ENCODE measurements at regions not wholly inside any gene's neighbourhood (a gene's known extent, or its start where the extent isn't known, plus 50 kb on each side); places are given as distances from the start of the nearest gene placed in this dataset.

DNA sequence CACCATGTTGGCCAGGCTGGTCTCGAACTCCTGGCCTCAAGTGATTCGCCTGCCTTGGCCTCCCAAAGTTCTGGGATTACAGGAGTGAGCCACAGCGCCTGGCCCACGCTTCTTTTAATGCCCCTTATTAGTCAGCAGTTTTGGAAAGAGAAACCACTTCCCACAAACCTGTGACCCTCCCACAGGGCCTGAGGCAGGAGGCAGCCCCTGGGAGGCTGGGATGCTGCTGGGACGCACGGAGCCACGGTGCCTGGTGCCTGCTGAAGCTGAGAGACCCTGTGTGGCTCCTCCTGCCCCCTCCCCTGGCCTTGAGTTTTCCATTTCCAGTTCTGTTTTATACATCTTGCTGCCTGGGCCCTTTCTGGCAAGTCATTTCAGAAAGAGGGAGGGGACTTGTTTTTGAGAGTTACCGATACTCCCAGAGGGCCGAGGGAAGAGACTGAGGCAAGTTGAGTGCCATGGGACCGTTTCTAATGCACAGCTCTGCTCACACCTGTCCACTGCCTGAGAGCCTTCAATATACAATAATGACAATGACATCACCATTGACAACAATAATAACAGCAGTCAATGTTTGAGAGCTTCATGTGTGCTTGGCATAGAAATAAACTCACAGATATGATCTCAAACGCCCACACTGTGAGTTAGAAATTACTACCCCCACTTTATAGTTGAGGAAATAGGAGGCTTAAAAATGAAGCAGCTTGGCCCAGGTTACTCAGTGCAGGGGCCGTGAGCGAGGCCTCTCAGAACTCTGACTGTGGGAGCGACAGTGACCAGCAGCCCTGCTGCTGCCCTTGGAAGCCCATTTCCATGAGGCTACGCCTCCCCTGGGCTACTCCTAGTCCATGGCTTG lies 78.1 kb upstream of the YWHAQ start:
- no peak overlapping the region for H3K4me3 ChIP-seq (ENCODE audit: low read depth, low read length)
- peaks cover 2% of the 10 kb centered on the region; the same call in 1 of the 2 replicates for H3K4me1 ChIP-seq (ENCODE audit: control insufficient read depth, insufficient read depth, low read length)
- H3K9me3 ChIP-seq (ENCODE audit: control insufficient read depth, insufficient read depth, low read depth, low read length) = peaks cover 5% of the 10 kb centered on the region; the same call in 1 of the 2 replicates
- H3K27me3 ChIP-seq (ENCODE audit: control insufficient read depth, insufficient read depth, low read length) = no peaks in the 10 kb centered on the region
- H3K36me3 ChIP-seq (ENCODE audit: control insufficient read depth, insufficient read depth, low read length) = no peaks in the 10 kb centered on the region
- no peak overlapping the region for H3K27ac ChIP-seq (ENCODE audit: low read depth, low read length)
- H3K9ac ChIP-seq (ENCODE audit: low read length) = no peak overlapping the region

DNA sequence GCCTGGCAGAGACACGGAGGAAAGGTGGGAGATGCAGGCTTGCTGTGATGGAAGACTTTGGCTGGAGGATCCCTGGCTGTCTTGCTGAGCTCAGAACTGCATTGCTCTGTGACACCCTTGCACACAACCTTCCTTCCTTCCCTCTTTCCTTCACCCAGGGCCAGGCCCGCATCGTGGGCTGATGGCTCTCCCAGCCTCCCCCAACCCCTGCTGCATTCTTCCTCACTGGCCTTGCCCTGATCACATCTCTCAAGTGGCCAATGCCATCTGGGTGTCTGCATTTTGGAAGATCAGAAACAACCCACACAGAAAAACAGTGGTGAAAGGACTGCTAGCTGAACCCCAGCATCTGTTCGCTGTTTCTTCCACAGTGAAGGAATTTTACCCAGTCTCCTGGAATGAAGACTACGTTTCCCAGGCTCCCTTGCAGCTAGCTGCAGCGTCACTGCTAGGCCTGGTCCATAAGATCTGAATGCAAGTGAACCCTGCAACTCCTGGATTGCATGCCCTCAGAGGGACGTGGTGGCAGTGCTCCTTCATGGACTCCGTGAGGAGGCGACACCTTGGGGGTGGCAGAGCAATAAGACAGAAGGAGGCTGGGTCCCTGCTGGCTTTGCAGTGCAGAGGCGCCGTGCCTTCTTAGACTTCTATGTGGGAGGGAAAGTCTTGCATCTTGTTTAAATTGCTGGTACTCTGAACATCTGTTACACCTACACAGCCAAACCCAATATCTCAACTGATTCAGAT lies 78.9 kb upstream of the YWHAQ start:
- Histone ChIP-seq H3K4me1 (ENCODE audit: control insufficient read depth, insufficient read depth, low read length) (no peaks in the 10 kb centered on the region), H3K27me3 (ENCODE audit: control insufficient read depth, insufficient read depth, low read length) (no peaks in the 10 kb centered on the region), H3K9me3 (ENCODE audit: control insufficient read depth, insufficient read depth, low read depth, low read length) (peaks cover 5% of the 10 kb centered on the region; the same call in 1 of the 2 replicates), H3K27ac (ENCODE audit: low read depth, low read length) (no peak overlapping the region), H3K36me3 (ENCODE audit: control insufficient read depth, insufficient read depth, low read length) (no peaks in the 10 kb centered on the region), H3K9ac (ENCODE audit: low read length) (no peak overlapping the region), H3K4me3 (ENCODE audit: low read depth, low read length) (no peak overlapping the region)

DNA sequence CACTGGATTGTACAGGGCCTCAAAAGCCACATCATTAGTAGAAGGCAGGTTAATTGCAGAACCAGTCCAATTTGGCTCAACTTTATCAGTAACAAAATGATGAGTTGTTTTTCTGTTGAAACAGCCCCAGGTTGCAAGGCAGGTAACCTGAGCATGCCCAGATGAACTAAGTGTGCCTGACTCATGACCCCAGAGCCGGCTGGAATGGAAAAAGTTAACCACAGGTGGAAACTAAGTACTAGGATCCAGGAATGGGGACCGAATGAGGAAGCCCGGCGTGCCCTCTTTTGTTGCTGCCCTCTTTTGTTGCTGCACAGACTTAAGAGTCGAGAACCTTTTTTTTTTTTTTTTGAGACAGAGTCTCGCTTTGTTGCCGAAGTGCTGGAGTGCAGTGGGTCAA lies 79.5 kb upstream of the YWHAQ start:
- H3K27me3 ChIP-seq (ENCODE audit: control insufficient read depth, insufficient read depth, low read length) = no peaks in the 10 kb centered on the region
- H3K4me3 ChIP-seq (ENCODE audit: low read depth, low read length) = no peak overlapping the region
- H3K27ac ChIP-seq (ENCODE audit: low read depth, low read length) = no peak overlapping the region
- H3K9ac ChIP-seq (ENCODE audit: low read length) = no peak overlapping the region
- peaks cover 5% of the 10 kb centered on the region; the same call in 1 of the 2 replicates for H3K9me3 ChIP-seq (ENCODE audit: control insufficient read depth, insufficient read depth, low read depth, low read length)
- peaks cover 5% of the 10 kb centered on the region; the same call in 1 of the 2 replicates for H3K4me1 ChIP-seq (ENCODE audit: control insufficient read depth, insufficient read depth, low read length)
- H3K36me3 ChIP-seq (ENCODE audit: control insufficient read depth, insufficient read depth, low read length) = no peaks in the 10 kb centered on the region

DNA sequence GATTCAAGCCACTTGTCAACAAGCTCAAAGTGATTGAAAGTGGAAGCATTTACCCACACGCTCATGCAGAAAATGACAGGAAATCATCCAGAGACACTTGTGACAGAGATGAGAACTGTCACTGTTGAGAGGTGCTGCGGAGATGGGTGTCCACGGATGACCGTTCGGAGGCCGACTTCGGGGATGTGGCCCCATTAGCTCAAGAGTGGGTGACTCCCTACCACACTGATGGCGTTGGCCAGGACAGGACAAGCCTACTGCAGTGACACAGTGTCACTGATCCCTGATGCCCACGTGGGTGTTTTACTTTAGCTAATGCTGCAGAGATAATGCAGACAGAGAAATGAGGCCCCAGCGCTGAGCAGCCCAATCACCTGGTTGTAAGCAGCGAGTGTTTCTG lies 81.5 kb upstream of the YWHAQ start:
- Histone ChIP-seq H3K9me3 (ENCODE audit: control insufficient read depth, insufficient read depth, low read depth, low read length) (peaks cover 5% of the 10 kb centered on the region; the same call in 1 of the 2 replicates), H3K27me3 (ENCODE audit: control insufficient read depth, insufficient read depth, low read length) (no peaks in the 10 kb centered on the region), H3K4me1 (ENCODE audit: control insufficient read depth, insufficient read depth, low read length) (peaks cover 5% of the 10 kb centered on the region; the same call in 1 of the 2 replicates), H3K27ac (ENCODE audit: low read depth, low read length) (no peak overlapping the region), H3K4me3 (ENCODE audit: low read depth, low read length) (no peak overlapping the region), H3K9ac (ENCODE audit: low read length) (no peak overlapping the region), H3K36me3 (ENCODE audit: control insufficient read depth, insufficient read depth, low read length) (no peaks in the 10 kb centered on the region)

DNA sequence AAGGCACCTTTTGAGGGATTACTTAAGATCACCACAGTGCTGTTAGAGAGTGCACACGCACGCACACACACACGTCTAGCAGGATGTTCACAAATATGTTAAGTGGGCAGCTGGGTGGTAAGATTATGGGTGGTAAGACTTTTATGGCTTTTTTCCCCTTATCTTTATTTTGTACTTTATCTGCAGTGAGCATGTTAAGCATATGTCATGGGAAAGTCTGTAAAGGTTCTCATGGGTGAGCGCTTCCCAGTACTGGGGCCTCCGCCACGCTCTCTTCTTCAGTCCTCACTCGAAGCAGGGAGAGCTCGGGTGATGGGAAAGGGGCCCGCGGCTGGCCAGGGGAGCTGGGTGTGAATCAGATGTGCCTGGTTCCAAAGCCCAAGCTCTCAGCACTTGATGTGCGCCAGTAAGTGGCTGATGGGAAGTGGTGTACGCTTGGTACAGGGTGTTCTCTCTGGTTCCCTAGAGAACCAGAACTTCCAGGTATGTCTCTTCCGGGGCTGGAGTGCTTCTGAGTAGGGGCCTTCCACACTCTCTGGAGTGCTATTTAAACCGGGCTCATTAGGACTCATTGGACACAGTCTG lies 83.9 kb upstream of the YWHAQ start:
- H3K27me3 ChIP-seq (ENCODE audit: control insufficient read depth, insufficient read depth, low read length) = no peaks in the 10 kb centered on the region
- H3K4me1 ChIP-seq (ENCODE audit: control insufficient read depth, insufficient read depth, low read length) = peaks cover 5% of the 10 kb centered on the region; the same call in 1 of the 2 replicates
- no peak overlapping the region for H3K4me3 ChIP-seq (ENCODE audit: low read depth, low read length)
- H3K27ac ChIP-seq (ENCODE audit: low read depth, low read length) = no peak overlapping the region
- H3K9ac ChIP-seq (ENCODE audit: low read length) = no peak overlapping the region
- no peaks in the 10 kb centered on the region for H3K36me3 ChIP-seq (ENCODE audit: control insufficient read depth, insufficient read depth, low read length)
- H3K9me3 ChIP-seq (ENCODE audit: control insufficient read depth, insufficient read depth, low read depth, low read length) = peaks cover under 1% of the 10 kb centered on the region; the same call in 1 of the 2 replicates

DNA sequence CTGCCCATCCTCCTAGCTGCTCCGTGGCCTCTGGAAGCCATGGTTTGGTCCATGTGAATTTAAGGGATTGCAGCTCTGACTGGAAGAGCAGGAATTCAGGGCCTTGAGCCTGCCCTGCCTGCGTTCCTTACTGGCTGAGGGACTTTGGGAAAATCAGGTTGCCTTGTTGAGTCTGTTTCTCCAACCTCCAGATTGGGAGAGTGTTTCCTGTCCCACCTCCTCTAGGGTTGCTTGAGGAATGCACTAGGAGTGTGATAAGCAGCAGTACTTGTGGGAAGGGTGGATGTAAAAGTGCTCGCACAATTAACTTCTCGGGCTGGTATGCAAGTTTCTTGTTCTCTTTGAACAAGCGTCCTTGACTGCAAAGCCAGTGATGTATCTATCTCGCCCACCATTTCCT lies 84.4 kb upstream of the YWHAQ start:
- Histone ChIP-seq H3K9ac (ENCODE audit: low read length) (no peak overlapping the region), H3K4me1 (ENCODE audit: control insufficient read depth, insufficient read depth, low read length) (peaks cover 5% of the 10 kb centered on the region; the same call in 1 of the 2 replicates), H3K27ac (ENCODE audit: low read depth, low read length) (no peak overlapping the region), H3K27me3 (ENCODE audit: control insufficient read depth, insufficient read depth, low read length) (no peaks in the 10 kb centered on the region), H3K36me3 (ENCODE audit: control insufficient read depth, insufficient read depth, low read length) (no peaks in the 10 kb centered on the region), H3K4me3 (ENCODE audit: low read depth, low read length) (no peak overlapping the region), H3K9me3 (ENCODE audit: control insufficient read depth, insufficient read depth, low read depth, low read length) (no peaks in the 10 kb centered on the region)

DNA sequence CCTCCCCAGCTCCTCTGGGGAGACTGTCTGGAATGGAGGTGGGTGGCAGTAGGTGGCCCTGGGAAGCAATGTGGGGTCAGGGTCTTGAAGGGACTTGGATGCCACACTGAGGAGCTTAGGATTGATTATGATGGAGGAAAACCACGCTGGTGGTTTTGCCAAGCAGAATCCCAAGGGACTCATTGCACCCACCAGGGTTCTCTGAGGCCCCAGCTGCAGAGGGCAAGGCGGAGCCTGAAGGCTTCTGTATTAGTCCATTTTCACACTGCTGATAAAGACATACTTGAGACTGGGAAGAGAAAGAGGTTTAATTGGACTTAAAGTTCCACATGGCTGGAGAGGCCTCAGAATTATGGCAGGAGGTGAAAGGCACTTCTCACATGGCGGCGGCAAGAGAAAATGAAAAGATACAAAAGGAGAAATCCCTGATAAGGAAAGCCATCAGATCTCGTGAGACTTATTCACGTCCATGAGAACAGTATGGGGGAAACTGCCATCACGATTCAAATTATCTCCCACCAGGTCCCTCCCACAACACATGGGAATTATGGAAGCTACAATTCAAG lies 87.2 kb upstream of the YWHAQ start:
- H3K36me3 ChIP-seq (ENCODE audit: control insufficient read depth, insufficient read depth, low read length) = no peaks in the 10 kb centered on the region
- no peak overlapping the region for H3K9ac ChIP-seq (ENCODE audit: low read length)
- H3K9me3 ChIP-seq (ENCODE audit: control insufficient read depth, insufficient read depth, low read depth, low read length) = no peaks in the 10 kb centered on the region
- peaks cover 5% of the 10 kb centered on the region; the same call in 1 of the 2 replicates for H3K4me1 ChIP-seq (ENCODE audit: control insufficient read depth, insufficient read depth, low read length)
- H3K27ac ChIP-seq (ENCODE audit: low read depth, low read length) = no peak overlapping the region
- no peaks in the 10 kb centered on the region for H3K27me3 ChIP-seq (ENCODE audit: control insufficient read depth, insufficient read depth, low read length)
- H3K4me3 ChIP-seq (ENCODE audit: low read depth, low read length) = no peak overlapping the region

DNA sequence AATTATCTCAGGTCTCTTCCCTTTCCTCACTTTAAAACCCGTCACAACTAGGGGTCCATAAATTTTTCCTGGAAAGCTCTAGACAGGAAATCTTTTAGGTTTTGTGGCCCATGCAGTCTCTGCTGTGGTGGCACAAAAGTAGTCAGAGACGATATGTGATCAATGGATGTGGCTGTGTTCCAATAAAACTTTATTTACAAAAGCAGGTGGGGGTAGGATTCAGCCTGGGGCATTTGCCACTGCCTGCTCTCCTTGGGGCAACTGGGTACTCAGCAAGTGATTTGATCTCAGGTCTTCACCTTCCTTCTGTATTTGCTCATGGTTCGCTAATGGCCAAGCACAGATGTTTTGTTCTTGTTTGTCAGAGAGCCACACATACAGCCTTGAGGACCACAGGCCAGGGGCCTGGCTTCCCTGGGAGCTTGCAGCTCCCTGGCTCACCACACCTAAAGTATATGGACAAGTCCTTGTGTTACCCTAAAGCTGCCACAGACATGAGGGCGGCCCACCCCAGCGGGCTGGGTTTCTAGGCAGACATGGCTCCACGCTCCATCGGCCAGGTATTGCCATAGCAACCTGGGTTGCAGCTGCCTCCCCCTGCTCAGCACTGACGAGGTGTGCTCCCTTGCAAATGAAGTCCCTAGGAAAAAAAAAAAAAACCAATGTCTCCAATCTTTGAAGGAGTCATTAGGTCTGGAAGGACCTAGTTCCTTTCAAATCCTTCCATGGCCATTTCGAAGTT lies 89.7 kb upstream of the YWHAQ start:
- Histone ChIP-seq H3K27me3 (ENCODE audit: control insufficient read depth, insufficient read depth, low read length) (no peaks in the 10 kb centered on the region), H3K4me1 (ENCODE audit: control insufficient read depth, insufficient read depth, low read length) (no peaks in the 10 kb centered on the region), H3K9ac (ENCODE audit: low read length) (no peak overlapping the region), H3K9me3 (ENCODE audit: control insufficient read depth, insufficient read depth, low read depth, low read length) (no peaks in the 10 kb centered on the region), H3K36me3 (ENCODE audit: control insufficient read depth, insufficient read depth, low read length) (no peaks in the 10 kb centered on the region), H3K4me3 (ENCODE audit: low read depth, low read length) (no peak overlapping the region), H3K27ac (ENCODE audit: low read depth, low read length) (no peak overlapping the region)

DNA sequence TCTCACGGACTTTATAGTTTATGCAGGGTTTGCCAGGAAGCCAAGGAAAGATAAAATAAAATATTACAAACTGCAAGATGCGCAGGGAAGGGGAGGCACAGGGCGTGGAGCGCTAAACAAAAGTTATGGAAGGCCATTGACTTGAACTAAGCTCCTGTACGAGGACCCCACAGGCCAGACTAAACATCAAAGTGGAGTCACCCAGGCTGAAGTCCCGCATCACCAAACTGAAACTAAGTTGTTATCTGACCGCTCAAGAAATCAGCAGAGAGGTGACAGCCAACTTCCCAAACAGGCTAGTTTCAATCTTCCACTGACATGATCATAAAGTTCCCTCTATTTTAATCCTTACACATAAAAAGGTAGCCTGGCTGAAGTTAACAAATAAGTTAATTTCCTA lies 90.5 kb upstream of the YWHAQ start:
- Histone ChIP-seq H3K9ac (ENCODE audit: low read length) (no peak overlapping the region), H3K27me3 (ENCODE audit: control insufficient read depth, insufficient read depth, low read length) (no peaks in the 10 kb centered on the region), H3K4me1 (ENCODE audit: control insufficient read depth, insufficient read depth, low read length) (no peaks in the 10 kb centered on the region), H3K9me3 (ENCODE audit: control insufficient read depth, insufficient read depth, low read depth, low read length) (no peaks in the 10 kb centered on the region), H3K27ac (ENCODE audit: low read depth, low read length) (no peak overlapping the region), H3K36me3 (ENCODE audit: control insufficient read depth, insufficient read depth, low read length) (no peaks in the 10 kb centered on the region), H3K4me3 (ENCODE audit: low read depth, low read length) (no peak overlapping the region)

DNA sequence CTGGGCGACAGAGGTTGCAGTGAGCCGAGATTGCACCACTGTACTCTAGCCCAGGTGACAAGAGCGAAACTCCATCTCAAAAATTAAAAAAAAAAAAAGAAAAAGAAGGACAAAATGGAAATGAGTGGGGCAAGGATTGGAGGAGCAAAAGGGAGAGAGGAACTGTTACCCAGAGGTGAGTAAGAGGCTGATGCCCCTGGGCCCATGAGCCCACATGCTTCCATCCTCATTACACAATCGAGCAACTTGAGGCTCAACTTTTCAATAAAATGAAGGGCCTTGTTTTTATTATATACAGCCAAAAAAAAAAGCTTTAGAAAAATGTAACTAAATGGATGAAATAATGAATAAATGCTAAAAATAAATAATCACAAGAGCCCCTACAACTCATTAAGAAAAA lies 91.7 kb upstream of the YWHAQ start:
- H3K4me1 ChIP-seq (ENCODE audit: control insufficient read depth, insufficient read depth, low read length) = no peaks in the 10 kb centered on the region
- H3K27me3 ChIP-seq (ENCODE audit: control insufficient read depth, insufficient read depth, low read length) = no peaks in the 10 kb centered on the region
- no peak overlapping the region for H3K9ac ChIP-seq (ENCODE audit: low read length)

More for the DNA sequence above, 91.7 kb upstream of the YWHAQ start:
- Histone ChIP-seq H3K27ac (ENCODE audit: low read depth, low read length) (no peak overlapping the region), H3K4me3 (ENCODE audit: low read depth, low read length) (no peak overlapping the region), H3K9me3 (ENCODE audit: control insufficient read depth, insufficient read depth, low read depth, low read length) (no peaks in the 10 kb centered on the region), H3K36me3 (ENCODE audit: control insufficient read depth, insufficient read depth, low read length) (no peaks in the 10 kb centered on the region)

Data from HUES6 (cell line).